ENCODE measurements at regions not wholly inside any gene's neighbourhood (a gene's known extent, or its start where the extent isn't known, plus 50 kb on each side); places are given as distances from the start of the nearest gene placed in this dataset.

- TF ChIP-seq HMGA2 (CRISPR knock-in tag; IDR thresholded peaks at IDR 0.05) = no peak
- TF ChIP-seq NR3C1 (CRISPR knock-in tag; conservative IDR thresholded peaks at IDR 0.05; ENCODE audit: low read depth) = peak; percentile 97
- TF ChIP-seq MLX (CRISPR knock-in tag; IDR thresholded peaks at IDR 0.05) = peak; percentile 96; the same call in 1 of the 2 replicates
- peak; percentile 99; the same call in 1 of the 2 replicates for TF ChIP-seq KAT7 (CRISPR knock-in tag; IDR thresholded peaks at IDR 0.05; ENCODE audit: borderline replicate concordance)
- TF ChIP-seq TP53 (CRISPR knock-in tag; IDR thresholded peaks at IDR 0.05) = peak; percentile 93; the same call in 1 of the 2 replicates
- TF ChIP-seq ZNF138 (CRISPR knock-in tag; conservative IDR thresholded peaks at IDR 0.05) = peak; percentile 97
- peak; percentile 95; the same call in 1 of the 2 replicates for TF ChIP-seq ZNF232 (CRISPR knock-in tag; IDR thresholded peaks at IDR 0.05)
- 0 out of 2 replicates have a peak, but pooled peaks have one; percentile 8 for TF ChIP-seq ZNF121 (CRISPR knock-in tag; IDR thresholded peaks at IDR 0.05)
- TF ChIP-seq JAZF1 (CRISPR knock-in tag; IDR thresholded peaks at IDR 0.05) = peak; percentile 91; the same call in 1 of the 2 replicates
- no peak; the same call in 1 of the 2 replicates for TF ChIP-seq E2F5 (CRISPR knock-in tag; IDR thresholded peaks at IDR 0.05)
- peak; percentile 76 for TF ChIP-seq USF1 (CRISPR knock-in tag; IDR thresholded peaks at IDR 0.05)
- peak; percentile 69; the same call in 1 of the 2 replicates for TF ChIP-seq HMGXB4 (CRISPR knock-in tag; IDR thresholded peaks at IDR 0.05)
- TF ChIP-seq RORB (CRISPR knock-in tag; IDR thresholded peaks at IDR 0.05) = no peak
- 0 out of 2 replicates have a peak, but pooled peaks have one; percentile 85 for TF ChIP-seq ELF4 (CRISPR knock-in tag; IDR thresholded peaks at IDR 0.05; ENCODE audit: low read depth)
- peak; percentile 95; the same call in 1 of the 2 replicates for TF ChIP-seq STAT6 (CRISPR knock-in tag; conservative IDR thresholded peaks at IDR 0.05; ENCODE audit: low read depth)
- peak; percentile 95 for TF ChIP-seq ZNF512 (CRISPR knock-in tag; IDR thresholded peaks at IDR 0.05; ENCODE audit: borderline replicate concordance)
- TF ChIP-seq PRDM15 (CRISPR knock-in tag; IDR thresholded peaks at IDR 0.05) = peak; percentile 31; the same call in 1 of the 2 replicates
- peak; percentile 98 for TF ChIP-seq ETV6 (CRISPR knock-in tag; IDR thresholded peaks at IDR 0.05)
- TF ChIP-seq CDX4 (CRISPR knock-in tag; IDR thresholded peaks at IDR 0.05; ENCODE audit: borderline replicate concordance) = peak; percentile 97
- TF ChIP-seq ZNF416 (CRISPR knock-in tag; IDR thresholded peaks at IDR 0.05) = peak; percentile 100
- peak; percentile 89 for TF ChIP-seq FOXK1 (CRISPR knock-in tag; IDR thresholded peaks at IDR 0.05)
- TF ChIP-seq NR2C2 (CRISPR knock-in tag; IDR thresholded peaks at IDR 0.05) = peak; percentile 74
- TF ChIP-seq GRHL2 (CRISPR knock-in tag; IDR thresholded peaks at IDR 0.05; ENCODE audit: insufficient replicate concordance, severe bottlenecking) = no peak
- peak; percentile 99 for TF ChIP-seq ZMAT4 (CRISPR knock-in tag; IDR thresholded peaks at IDR 0.05)
- TF ChIP-seq ZBTB21 (CRISPR knock-in tag; IDR thresholded peaks at IDR 0.05; ENCODE audit: borderline replicate concordance) = peak; percentile 93
Measured at GRCh38 chr1:148263128-148263905, 111.2 kb upstream of the NBPF11 start (continued).
